ENCODE measurements at regions not wholly inside any gene's neighbourhood (a gene's known extent, or its start where the extent isn't known, plus 50 kb on each side); places are given as distances from the start of the nearest gene placed in this dataset.

DNA sequence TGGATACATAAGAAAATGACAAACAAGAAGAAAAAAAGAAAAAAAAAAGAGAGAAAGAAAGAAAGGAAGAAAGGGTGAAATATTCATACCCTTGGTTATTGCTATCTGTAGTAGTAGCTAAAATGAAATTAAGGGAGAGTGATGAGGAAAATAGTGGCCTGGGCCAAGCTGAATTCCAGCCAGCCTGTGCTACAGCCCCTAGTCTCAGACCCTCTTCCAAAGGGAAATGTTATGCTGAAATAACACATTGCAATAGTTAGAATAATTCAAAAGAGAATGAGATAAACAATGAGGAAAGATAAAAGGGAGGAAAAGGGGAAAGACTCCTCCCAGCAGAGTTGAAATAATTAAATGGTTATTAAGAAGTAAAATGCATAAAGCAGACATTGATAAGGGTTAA lies 268.4 kb upstream of the ROBO1 start:
- intact Hi-C loops (cut with DNase I): no loop called here
- Histone ChIP-seq H3K9ac (ENCODE audit: low read depth in 2 of 2, low read length in 2 of 2) (no peak overlapping the region), H3K36me3 (no peaks in the 10 kb centered on the region), H3K4me1 (no peaks in the 10 kb centered on the region), H3K27me3 (no peaks in the 10 kb centered on the region), H3K27ac (no peak overlapping the region), H3K4me3 (no peak overlapping the region), H3K9me3 (no peaks in the 10 kb centered on the region)
- TF ChIP-seq CTCF (IDR thresholded peaks at IDR 0.05): no peak
- no peak for DNase-seq

DNA sequence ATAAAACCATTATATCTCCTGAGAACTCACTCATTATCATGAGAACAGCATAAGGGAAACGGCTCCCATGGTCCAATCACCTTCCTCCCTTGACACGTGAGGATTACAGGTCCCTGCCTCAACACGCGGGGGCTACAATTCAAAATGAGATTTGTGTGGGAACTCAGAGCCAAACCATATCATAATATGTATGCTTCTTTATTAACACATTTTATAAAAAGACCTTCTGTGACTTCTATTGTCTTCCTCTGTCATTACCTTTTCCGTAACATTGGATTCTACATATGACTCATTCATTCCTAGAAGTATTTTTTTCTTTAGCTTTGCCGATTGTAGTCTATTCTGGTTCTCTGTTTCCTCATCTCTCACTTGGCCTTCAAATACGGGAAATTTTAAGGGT lies 267.2 kb upstream of the ROBO1 start:
- no peaks in the 10 kb centered on the region for H3K36me3 ChIP-seq
- intact Hi-C loops (cut with DNase I): no loop called here
- H3K9ac ChIP-seq (ENCODE audit: low read depth in 2 of 2, low read length in 2 of 2): no peak overlapping the region
- no peak for DNase-seq
- H3K9me3 ChIP-seq: no peaks in the 10 kb centered on the region
- H3K27me3 ChIP-seq: no peaks in the 10 kb centered on the region
- no peak overlapping the region for H3K27ac ChIP-seq
- H3K4me1 ChIP-seq: no peaks in the 10 kb centered on the region
- TF ChIP-seq CTCF (IDR thresholded peaks at IDR 0.05): no peak
- no peak overlapping the region for H3K4me3 ChIP-seq

DNA sequence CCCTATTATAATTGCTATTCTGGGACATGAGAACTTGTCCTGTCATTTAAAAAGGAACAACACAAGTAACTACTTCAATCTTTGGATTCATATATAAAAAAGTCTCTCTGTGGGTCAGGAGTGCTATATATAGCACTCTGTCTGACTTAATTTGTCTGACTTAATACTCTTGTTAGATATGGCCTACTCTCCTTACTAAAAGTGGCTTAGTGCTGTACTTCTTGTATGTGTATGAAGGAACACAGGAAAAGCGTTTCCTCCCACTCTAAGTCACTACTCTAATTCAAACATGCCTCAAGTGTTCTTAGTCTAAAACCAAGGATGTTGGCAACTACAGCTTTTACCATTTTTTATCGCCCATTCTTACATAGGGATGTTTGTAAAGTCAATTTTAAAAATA lies 255.2 kb upstream of the ROBO1 start:
- no peak for DNase-seq
- Histone ChIP-seq H3K9ac (ENCODE audit: low read depth in 2 of 2, low read length in 2 of 2) (no peak overlapping the region), H3K27me3 (no peaks in the 10 kb centered on the region), H3K4me3 (no peak overlapping the region), H3K27ac (no peak overlapping the region), H3K4me1 (no peaks in the 10 kb centered on the region), H3K9me3 (no peaks in the 10 kb centered on the region), H3K36me3 (no peaks in the 10 kb centered on the region)
- intact Hi-C loops (cut with DNase I): no loop called here
- TF ChIP-seq CTCF (IDR thresholded peaks at IDR 0.05): no peak

GRCh38 chr3:80018375-80018774 lies 250.6 kb upstream of the ROBO1 start:
- Histone ChIP-seq H3K27ac (no peak overlapping the region), H3K4me3 (no peak overlapping the region), H3K27me3 (no peaks in the 10 kb centered on the region), H3K9me3 (no peaks in the 10 kb centered on the region), H3K36me3 (no peaks in the 10 kb centered on the region), H3K9ac (ENCODE audit: low read depth in 2 of 2, low read length in 2 of 2) (no peak overlapping the region), H3K4me1 (no peaks in the 10 kb centered on the region)
- no peak for DNase-seq
- intact Hi-C loops (cut with DNase I): no loop called here
- no peak for TF ChIP-seq CTCF (IDR thresholded peaks at IDR 0.05)

DNA sequence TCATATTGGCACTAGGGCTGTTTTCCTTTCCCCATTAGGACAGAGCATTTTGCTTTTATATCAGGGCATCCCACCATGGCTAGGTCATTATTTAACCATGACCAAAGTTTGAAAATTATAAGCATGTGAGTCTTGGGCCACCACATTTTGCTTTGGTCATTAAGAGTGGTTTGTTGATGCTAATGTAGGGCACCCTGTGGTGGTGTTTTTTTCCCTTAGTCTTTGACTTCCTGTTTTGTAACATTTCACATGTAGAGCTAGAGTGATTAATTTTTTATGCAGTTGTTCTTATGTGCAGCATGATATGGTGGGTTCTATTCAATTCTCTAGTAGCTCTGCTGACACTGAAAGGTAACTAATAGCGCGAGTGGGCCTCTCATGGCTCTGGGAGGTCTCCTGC lies 249.6 kb upstream of the ROBO1 start:
- no peak for TF ChIP-seq CTCF (IDR thresholded peaks at IDR 0.05)
- H3K36me3 ChIP-seq: no peaks in the 10 kb centered on the region
- no peak overlapping the region for H3K9ac ChIP-seq (ENCODE audit: low read depth in 2 of 2, low read length in 2 of 2)
- intact Hi-C loops (cut with DNase I): no loop called here
- H3K27ac ChIP-seq: no peak overlapping the region
- no peak for DNase-seq
- H3K4me1 ChIP-seq: no peaks in the 10 kb centered on the region
- H3K9me3 ChIP-seq: no peaks in the 10 kb centered on the region
- no peak overlapping the region for H3K4me3 ChIP-seq
- no peaks in the 10 kb centered on the region for H3K27me3 ChIP-seq

DNA sequence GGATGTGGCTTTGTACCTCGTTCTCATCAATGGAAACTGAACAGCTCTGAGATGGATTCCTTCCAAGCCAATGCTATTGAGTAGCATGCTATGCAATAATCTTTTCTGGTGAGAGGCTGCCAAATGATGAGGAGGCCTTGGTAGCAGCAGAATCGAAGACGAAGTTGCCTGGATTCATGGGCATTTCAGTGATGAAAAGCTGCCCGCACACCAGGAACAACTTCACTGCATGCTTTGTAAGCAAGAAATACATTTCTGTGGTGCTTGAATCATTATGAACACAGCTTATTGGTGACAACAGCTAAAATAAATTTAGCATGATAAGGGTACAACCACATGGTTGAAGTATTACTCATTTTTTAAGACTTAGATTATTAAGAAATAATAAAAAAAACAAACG lies 246.8 kb upstream of the ROBO1 start:
- TF ChIP-seq CTCF (IDR thresholded peaks at IDR 0.05): no peak
- Histone ChIP-seq H3K4me3 (no peak overlapping the region), H3K9me3 (no peaks in the 10 kb centered on the region), H3K27me3 (no peaks in the 10 kb centered on the region), H3K27ac (no peak overlapping the region), H3K9ac (ENCODE audit: low read depth in 2 of 2, low read length in 2 of 2) (no peak overlapping the region), H3K4me1 (no peaks in the 10 kb centered on the region), H3K36me3 (no peaks in the 10 kb centered on the region)
- no peak for DNase-seq
- intact Hi-C loops (cut with DNase I): no loop called here

Measured in colonic mucosa (tissue), 4 donors.